ENCODE measurements at regions not wholly inside any gene's neighbourhood (a gene's known extent, or its start where the extent isn't known, plus 50 kb on each side); places are given as distances from the start of the nearest gene placed in this dataset.

DNA sequence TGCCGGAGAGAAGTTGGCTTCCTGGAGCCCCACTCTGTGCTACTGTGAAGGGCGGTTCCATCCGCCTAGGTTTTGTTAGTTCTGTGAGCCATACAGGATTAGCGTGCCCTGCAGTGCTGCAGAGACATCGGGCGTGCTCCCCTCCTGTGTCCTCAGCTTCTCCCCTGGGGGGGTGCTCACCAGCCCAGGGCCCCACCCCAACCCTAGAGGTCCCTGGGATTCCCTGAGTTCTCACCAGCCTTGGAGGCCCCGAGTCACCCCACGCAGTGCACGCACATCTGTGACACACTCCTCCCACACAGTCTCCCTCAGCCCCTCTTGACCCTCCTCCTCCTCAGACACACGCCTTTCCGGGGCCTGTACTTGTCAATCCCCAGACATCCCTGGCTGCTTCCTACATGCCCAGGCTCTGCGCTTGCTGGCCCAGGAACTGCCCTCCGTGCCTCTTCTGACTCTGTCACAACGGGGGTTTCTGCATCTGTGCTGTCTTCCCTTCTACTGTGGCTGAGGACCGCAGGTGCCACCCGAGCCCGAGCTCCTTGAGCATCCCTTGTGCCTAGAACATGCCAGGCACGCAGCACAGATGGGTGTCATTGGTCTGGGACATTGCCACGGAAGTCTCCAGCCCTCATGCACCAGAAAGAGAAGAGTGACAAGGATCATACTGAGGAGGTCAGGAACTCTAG lies 123.2 kb upstream of the RPS6KA2 start:
- TF ChIP-seq, protein P1, sequence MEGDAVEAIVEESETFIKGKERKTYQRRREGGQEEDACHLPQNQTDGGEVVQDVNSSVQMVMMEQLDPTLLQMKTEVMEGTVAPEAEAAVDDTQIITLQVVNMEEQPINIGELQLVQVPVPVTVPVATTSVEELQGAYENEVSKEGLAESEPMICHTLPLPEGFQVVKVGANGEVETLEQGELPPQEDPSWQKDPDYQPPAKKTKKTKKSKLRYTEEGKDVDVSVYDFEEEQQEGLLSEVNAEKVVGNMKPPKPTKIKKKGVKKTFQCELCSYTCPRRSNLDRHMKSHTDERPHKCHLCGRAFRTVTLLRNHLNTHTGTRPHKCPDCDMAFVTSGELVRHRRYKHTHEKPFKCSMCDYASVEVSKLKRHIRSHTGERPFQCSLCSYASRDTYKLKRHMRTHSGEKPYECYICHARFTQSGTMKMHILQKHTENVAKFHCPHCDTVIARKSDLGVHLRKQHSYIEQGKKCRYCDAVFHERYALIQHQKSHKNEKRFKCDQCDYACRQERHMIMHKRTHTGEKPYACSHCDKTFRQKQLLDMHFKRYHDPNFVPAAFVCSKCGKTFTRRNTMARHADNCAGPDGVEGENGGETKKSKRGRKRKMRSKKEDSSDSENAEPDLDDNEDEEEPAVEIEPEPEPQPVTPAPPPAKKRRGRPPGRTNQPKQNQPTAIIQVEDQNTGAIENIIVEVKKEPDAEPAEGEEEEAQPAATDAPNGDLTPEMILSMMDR (IDR thresholded peaks at IDR 0.05): no peak

DNA sequence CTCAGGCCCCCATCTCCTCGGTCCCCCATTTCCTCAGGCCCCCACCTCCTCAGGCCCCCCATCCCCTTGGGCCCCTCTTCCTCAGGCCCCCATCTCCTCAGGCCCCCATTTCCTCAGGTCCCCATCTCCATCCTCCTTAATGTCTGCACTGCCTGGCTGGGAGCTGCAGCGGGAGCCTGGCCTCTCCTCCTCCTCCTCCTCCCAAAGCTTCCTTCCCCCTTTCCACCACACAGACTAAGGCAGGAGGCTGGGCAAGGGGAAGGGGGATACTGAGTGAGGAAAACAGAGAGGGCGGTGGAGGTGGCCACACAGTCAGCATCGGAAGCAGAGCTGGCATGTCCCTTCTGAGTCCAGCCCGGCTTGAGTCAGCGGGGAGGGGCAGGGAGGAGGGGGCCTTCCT lies 122.6 kb upstream of the RPS6KA2 start:
- TF ChIP-seq, protein P1 (IDR thresholded peaks at IDR 0.05): no peak

GRCh38 chr6:166747644-166748595 lies 120.9 kb upstream of the RPS6KA2 start:
- TF ChIP-seq, protein P1 (IDR thresholded peaks at IDR 0.05): no peak

DNA sequence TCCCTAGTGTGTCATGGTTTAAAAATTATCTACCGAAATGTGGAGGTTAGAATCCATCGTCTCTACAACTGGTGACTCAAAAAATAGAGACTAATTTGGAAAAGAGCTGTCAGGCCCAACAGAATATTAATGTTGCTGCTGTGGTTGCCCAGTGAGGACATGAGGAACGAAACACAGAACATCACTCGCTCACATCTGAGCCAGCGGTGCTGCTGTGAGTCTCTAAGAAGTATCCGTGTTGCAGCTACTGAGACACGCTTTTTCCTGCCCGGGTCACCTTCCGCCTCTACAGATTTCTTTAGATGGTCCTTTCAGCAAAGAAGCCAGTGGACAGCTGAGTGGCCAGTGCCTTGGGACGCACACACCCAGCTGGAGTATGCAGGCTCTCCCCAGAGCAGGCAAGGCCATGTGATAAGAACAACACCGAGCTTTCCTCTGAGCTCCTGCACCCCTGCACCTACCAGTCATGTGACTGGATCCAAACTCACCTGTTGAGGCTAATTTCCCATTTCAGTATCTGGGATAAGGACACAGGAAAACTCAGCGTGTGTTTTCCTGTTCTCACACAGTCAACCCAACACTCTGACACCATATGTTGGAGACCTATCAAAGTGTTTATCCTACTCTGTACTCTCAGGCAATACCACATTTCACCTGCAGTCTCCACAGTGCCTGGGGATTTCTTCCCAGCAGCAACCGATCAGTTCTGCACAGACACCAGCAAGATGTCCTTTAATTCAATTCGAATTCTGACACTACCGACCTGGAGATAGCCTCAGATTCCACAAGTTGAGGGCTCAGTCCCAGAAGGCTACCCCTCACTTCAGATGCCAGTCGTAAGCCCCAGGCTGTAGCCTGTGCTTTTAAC lies 119.0 kb upstream of the RPS6KA2 start:
- TF ChIP-seq, protein P1 (IDR thresholded peaks at IDR 0.05): no peak

DNA sequence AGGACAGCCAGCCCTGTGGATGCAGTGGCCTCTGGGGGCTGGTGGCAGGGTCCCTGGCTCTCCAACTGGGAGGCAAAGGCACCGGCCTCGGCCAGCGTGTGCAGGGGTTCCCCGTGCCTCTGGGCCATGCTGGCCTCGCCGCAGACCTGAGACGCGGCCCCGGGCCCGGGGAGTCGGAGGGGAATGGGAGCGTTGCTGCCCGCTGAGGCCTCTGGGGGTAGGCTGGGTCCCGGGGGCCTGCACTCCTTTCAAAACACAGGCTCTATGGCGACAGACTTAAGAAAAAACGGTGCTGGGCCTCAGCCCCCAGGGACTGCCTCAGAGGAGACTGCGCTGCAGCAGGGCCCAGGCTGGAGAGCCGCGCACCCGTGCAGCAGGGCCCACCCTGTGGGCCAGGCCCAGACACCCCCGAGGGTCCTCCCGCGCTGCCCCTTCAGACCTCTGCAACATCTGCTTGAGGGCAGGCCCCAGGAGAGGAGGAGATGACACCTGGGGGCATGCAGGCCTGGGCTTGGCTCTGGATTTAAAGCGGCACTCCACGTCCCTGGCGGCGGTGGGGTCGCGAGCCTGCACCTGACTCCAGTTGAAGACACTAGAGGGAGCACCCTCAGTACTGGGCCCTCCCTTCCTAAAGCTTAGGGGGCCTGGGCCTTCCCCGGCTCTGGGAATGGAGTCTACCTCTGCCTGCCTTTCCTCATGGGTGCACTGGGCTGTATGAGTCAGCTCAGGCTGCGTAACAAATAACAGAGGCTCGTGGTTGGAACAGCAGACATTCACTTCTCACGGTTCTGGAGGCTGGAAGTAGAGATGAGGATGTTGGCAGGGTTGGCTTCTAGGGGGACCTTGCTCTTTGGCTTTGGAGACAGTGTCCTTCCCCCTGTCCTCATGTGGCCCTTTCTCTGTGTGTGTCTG lies 117.4 kb upstream of the RPS6KA2 start:
- TF ChIP-seq, protein P1 (IDR thresholded peaks at IDR 0.05): no peak

GRCh38 chr6:166743406-166744222 lies 116.6 kb upstream of the RPS6KA2 start:
- TF ChIP-seq, protein P1 (IDR thresholded peaks at IDR 0.05): no peak
